Neural cell (in vitro differentiated cells): ENCODE measurements at regions not wholly inside any gene's neighbourhood (a gene's known extent, or its start where the extent isn't known, plus 50 kb on each side); places are given as distances from the start of the nearest gene placed in this dataset.

Experiments
- H2AFZ ChIP-seq: fragments of 200-600, 300-800 bp; sonication (generic), shearing (Covaris generic); 2 replicates; pipeline ENCODE4 v1.6.0; 2014; ENCODE audit warnings: low read depth, mild to moderate bottlenecking, antibody characterized with exemption, low read length, moderate library complexity
- H3F3A ChIP-seq: fragments of 200-600 bp; shearing (Covaris generic); 2 replicates; pipeline ENCODE4 v1.6.1; 2016; ENCODE audit warnings: mild to moderate bottlenecking, moderate library complexity, mixed read lengths, antibody characterized with exemption, low read length; ENCODE audit not compliant: insufficient read depth, poor library complexity, severe bottlenecking
- H3K27ac ChIP-seq: fragments of 200-600, 300-800 bp; sonication (generic), shearing (Covaris generic); 2 replicates; pipeline ENCODE4 v1.5.1; 2014; ENCODE audit warnings: mild to moderate bottlenecking, low read length, moderate library complexity
- H3K27me3 ChIP-seq: fragments of 300-800, 200-600 bp; sonication (generic), shearing (Covaris generic); 2 replicates; pipeline ENCODE4 v1.6.0; 2014; ENCODE audit warnings: mild to moderate bottlenecking, low read depth, low read length, moderate library complexity; ENCODE audit not compliant: insufficient read depth
- H3K36me3 ChIP-seq: fragments of 300-800, 200-600 bp; sonication (generic), shearing (Covaris generic); 2 replicates; pipeline ENCODE4 v1.5.1; 2014; ENCODE audit warnings: mild to moderate bottlenecking, antibody characterized with exemption, low read length, moderate library complexity; ENCODE audit not compliant: insufficient read depth
- H3K4me2 ChIP-seq: fragments of 300-800, 200-600 bp; sonication (generic), shearing (Covaris generic); 2 replicates; pipeline ENCODE4 v1.6.0; 2014; ENCODE audit warnings: mild to moderate bottlenecking, low read length
- H3K4me3 ChIP-seq: fragments of 300-800, 200-600 bp; sonication (generic), shearing (Covaris generic); 2 replicates; pipeline ENCODE4 v1.5.1; 2014; ENCODE audit warnings: mild to moderate bottlenecking, low read length, moderate library complexity
- H3K79me2 ChIP-seq: fragments of 200-600 bp; shearing (Covaris generic); replicated peaks from 2 replicates; pipeline ENCODE4 v1.6.0; 2014; ENCODE audit warnings: mild to moderate bottlenecking, low read length, moderate library complexity; ENCODE audit not compliant: insufficient read depth
- H3K9ac ChIP-seq: fragments of 300-800, 200-600 bp; sonication (generic), shearing (Covaris generic); 2 replicates; pipeline ENCODE4 v1.6.1; 2016; ENCODE audit warnings: mild to moderate bottlenecking, low read length, mixed read lengths
- H3K9me2 ChIP-seq: fragments of 200-600 bp; shearing (Covaris generic); 2 replicates; pipeline ENCODE4 v1.6.1; 2016; ENCODE audit warnings: mild to moderate bottlenecking, low read length, mixed read lengths; ENCODE audit not compliant: insufficient read depth
- H3K9me3 ChIP-seq: fragments of 200-600, 300-800 bp; sonication (generic), shearing (Covaris generic); 2 replicates; pipeline ENCODE4 v1.6.1; 2016; ENCODE audit warnings: mild to moderate bottlenecking, mixed run types, low read length, moderate library complexity, mixed read lengths
- H4K20me1 ChIP-seq: fragments of 200-600 bp; shearing (Covaris generic); 2 replicates; pipeline ENCODE4 v1.6.1; 2016; ENCODE audit warnings: mild to moderate bottlenecking, mixed run types; ENCODE audit not compliant: insufficient read depth
- EP300 ChIP-seq: fragments of 450-650 bp; conservative IDR thresholded peaks from 2 replicates; pipeline ENCODE4 v1.6.1; 2014; ENCODE audit warnings: antibody characterized with exemption, mild to moderate bottlenecking, moderate library complexity; ENCODE audit not compliant: poor library complexity, severe bottlenecking
- EZH2 ChIP-seq: fragments of 200-600, 300-800 bp; shearing (Covaris generic), sonication (generic); IDR thresholded peaks from 2 replicates; pipeline ENCODE4 v1.6.1; 2014; ENCODE audit warnings: antibody characterized with exemption, low read length, borderline replicate concordance, mild to moderate bottlenecking; ENCODE audit not compliant: insufficient read depth, poor library complexity, severe bottlenecking
- MXI1 ChIP-seq: fragments of 450-650 bp; conservative IDR thresholded peaks from 2 replicates; pipeline ENCODE4 v1.6.1; 2014; ENCODE audit warnings: antibody characterized with exemption, mild to moderate bottlenecking; ENCODE audit not compliant: poor library complexity, severe bottlenecking
- POLR2AphosphoS5 ChIP-seq: IDR thresholded peaks from 2 replicates; pipeline ENCODE4 v1.6.1; 2012
- RAD21 ChIP-seq: fragments of 450-650 bp; conservative IDR thresholded peaks from 2 replicates; pipeline ENCODE4 v1.6.1; 2014; ENCODE audit warnings: antibody characterized with exemption, mild to moderate bottlenecking, moderate library complexity
- REST ChIP-seq: IDR thresholded peaks from 2 replicates; pipeline ENCODE4 v1.6.1; 2012; ENCODE audit warnings: borderline replicate concordance
- SMC3 ChIP-seq: fragments of 450-650 bp; conservative IDR thresholded peaks from 2 replicates; pipeline ENCODE4 v1.6.1; 2014; ENCODE audit warnings: antibody characterized with exemption, mild to moderate bottlenecking, moderate library complexity; ENCODE audit not compliant: poor library complexity
- TAF1 ChIP-seq: IDR thresholded peaks from 2 replicates; pipeline ENCODE4 v1.6.1; 2012; ENCODE audit warnings: low read depth
- TF ChIP-seq, protein P1 (sequence below): fragments of 450-650 bp; IDR thresholded peaks from 2 replicates; pipeline ENCODE4 v1.5.1; 2014; ENCODE audit warnings: antibody characterized with exemption, mild to moderate bottlenecking, moderate library complexity; ENCODE audit not compliant: poor library complexity, severe bottlenecking

DNA sequence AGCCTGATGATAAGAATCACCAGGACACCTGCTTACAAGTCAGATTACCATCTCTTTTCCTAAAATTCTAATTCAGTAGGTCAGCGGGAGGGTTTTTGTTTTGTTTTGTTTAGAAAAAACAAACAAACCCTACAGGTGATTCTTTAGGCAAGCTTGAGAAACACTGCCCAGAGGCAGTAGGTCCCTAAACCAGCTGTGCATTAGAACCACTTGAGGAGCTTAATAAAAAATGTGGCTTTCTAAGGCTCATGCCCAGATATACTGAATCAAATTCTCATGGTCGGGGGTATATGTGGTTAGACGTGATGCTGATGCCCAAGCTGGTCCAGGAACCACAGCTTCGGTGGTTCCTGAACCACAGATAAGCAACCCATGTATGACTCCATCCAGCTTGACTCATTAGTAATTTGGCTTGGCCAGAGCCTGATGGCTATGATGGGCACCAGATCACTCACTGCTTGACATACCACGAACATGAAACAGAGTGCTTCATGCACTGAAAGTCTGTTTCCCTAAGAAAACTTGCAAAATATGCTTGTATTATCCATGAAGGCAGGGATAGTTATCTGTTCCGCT, 338.1 kb upstream of the F9 start:
- Histone ChIP-seq H3K27me3 (peaks cover 10% of the 10 kb centered on the region), H4K20me1 (no peaks in the 10 kb centered on the region), H3K4me3 (no peak overlapping the region), H3F3A (no peaks in the 10 kb centered on the region), H3K79me2 (no peaks in the 10 kb centered on the region), H3K4me2 (no peak overlapping the region), H3K27ac (no peak overlapping the region), H3K36me3 (no peaks in the 10 kb centered on the region), H3K9me2 (no peaks in the 10 kb centered on the region), H2AFZ (no peak overlapping the region), H3K9ac (no peak overlapping the region), H3K9me3 (no peaks in the 10 kb centered on the region)
- TF ChIP-seq POLR2AphosphoS5 (no peak), REST (no peak), RAD21 (no peak), TAF1 (no peak), EP300 (no peak), MXI1 (no peak), EZH2 (no peak), SMC3 (no peak)
- TF ChIP-seq, protein P1, sequence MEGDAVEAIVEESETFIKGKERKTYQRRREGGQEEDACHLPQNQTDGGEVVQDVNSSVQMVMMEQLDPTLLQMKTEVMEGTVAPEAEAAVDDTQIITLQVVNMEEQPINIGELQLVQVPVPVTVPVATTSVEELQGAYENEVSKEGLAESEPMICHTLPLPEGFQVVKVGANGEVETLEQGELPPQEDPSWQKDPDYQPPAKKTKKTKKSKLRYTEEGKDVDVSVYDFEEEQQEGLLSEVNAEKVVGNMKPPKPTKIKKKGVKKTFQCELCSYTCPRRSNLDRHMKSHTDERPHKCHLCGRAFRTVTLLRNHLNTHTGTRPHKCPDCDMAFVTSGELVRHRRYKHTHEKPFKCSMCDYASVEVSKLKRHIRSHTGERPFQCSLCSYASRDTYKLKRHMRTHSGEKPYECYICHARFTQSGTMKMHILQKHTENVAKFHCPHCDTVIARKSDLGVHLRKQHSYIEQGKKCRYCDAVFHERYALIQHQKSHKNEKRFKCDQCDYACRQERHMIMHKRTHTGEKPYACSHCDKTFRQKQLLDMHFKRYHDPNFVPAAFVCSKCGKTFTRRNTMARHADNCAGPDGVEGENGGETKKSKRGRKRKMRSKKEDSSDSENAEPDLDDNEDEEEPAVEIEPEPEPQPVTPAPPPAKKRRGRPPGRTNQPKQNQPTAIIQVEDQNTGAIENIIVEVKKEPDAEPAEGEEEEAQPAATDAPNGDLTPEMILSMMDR: no peak

GRCh38 chrX:139191746-139192385, 338.7 kb upstream of the F9 start:
- no peaks in the 10 kb centered on the region for H4K20me1 ChIP-seq
- TF ChIP-seq SMC3 (no peak), RAD21 (no peak), REST (no peak), TAF1 (no peak), POLR2AphosphoS5 (no peak), EZH2 (no peak), EP300 (no peak), MXI1 (no peak)
- TF ChIP-seq, protein P1: no peak
- H3K79me2 ChIP-seq: no peaks in the 10 kb centered on the region
- peaks cover 10% of the 10 kb centered on the region for H3K27me3 ChIP-seq
- H3K9me3 ChIP-seq: no peaks in the 10 kb centered on the region
- no peak overlapping the region for H3K4me2 ChIP-seq
- H3F3A ChIP-seq: no peaks in the 10 kb centered on the region
- H3K27ac ChIP-seq: no peak overlapping the region
- no peaks in the 10 kb centered on the region for H3K9me2 ChIP-seq
- H3K4me3 ChIP-seq: no peak overlapping the region
- no peaks in the 10 kb centered on the region for H3K36me3 ChIP-seq
- no peak overlapping the region for H2AFZ ChIP-seq
- no peak overlapping the region for H3K9ac ChIP-seq
